Ascending aorta (tissue), 2 donors: ENCODE measurements at regions not wholly inside any gene's neighbourhood (a gene's known extent, or its start where the extent isn't known, plus 50 kb on each side); places are given as distances from the start of the nearest gene placed in this dataset.

Experiments
- DNase-seq, 2 donors: peaks; one replicate each; pipeline ENCODE4 v3.0.0-alpha.2; 2019; ENCODE audit warnings: low spot score in 2 of 2
- H3K27ac ChIP-seq, 2 donors: fragments of 200-600 bp; sonication (generic); one replicate each; pipeline ENCODE4 v1.5.1; 2016 to 2017; ENCODE audit warnings: mild to moderate bottlenecking in 1 of 2
- H3K27me3 ChIP-seq: fragments of 200-600 bp; sonication (generic); one replicate; pipeline ENCODE4 v1.5.1; 2017
- H3K36me3 ChIP-seq, 2 donors: fragments of 200-600 bp; sonication (generic); one replicate each; pipeline ENCODE4 v1.5.1; 2016
- H3K4me1 ChIP-seq, 2 donors: fragments of 200-600 bp; sonication (generic); one replicate each; pipeline ENCODE4 v1.5.1; 2016 to 2017; ENCODE audit warnings: mild to moderate bottlenecking in 1 of 2
- H3K4me3 ChIP-seq, 2 donors: fragments of 200-600 bp; sonication (generic); one replicate each; pipeline ENCODE4 v1.5.1; 2016 to 2017; ENCODE audit warnings: mild to moderate bottlenecking in 1 of 2
- H3K9me3 ChIP-seq, 2 donors: fragments of 200-600 bp; sonication (generic); one replicate each; pipeline ENCODE4 v1.5.1; 2016
- intact Hi-C: fragments of 100-400 bp; cut with DNase I; formaldehyde crosslinking; loops from one replicate; pipeline ENCODE4 v1.15.1; 2023
- TF ChIP-seq, protein P1 (sequence below), 3 experiments: fragments of 200-600 bp in 2 of 3; fragments of 450-650 bp in 1 of 3; sonication (generic) in 2 of 3; IDR thresholded peaks; one replicate each; pipeline ENCODE4 v1.5.1; 2016 to 2019; ENCODE audit warnings: antibody characterized with exemption in 3 of 3, mild to moderate bottlenecking in 1 of 3, moderate library complexity in 1 of 3

DNA sequence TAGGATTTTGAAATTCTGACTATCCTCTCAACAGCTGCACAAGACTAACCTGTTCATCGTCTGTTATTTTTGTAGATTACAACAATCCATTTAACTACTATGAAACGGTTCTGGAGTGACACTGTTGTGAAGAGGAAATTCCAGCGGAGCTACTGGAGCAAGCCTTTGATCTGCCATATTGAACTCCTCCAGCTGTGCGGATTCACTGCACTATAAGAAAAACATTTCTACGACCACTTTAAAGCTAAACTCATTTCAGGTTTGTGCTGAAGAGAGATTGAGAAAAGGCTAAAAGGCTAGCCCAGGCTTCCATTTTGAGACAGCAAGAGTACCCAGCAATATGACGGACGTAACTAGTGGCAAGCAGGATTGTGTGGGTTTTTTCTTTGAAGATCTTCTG lies 104.9 kb upstream of the ANKH start:
- no peak for DNase-seq
- Histone ChIP-seq H3K27me3 (no peaks in the 10 kb centered on the region), H3K9me3 (no peaks in the 10 kb centered on the region), H3K4me3 (no peak overlapping the region), H3K36me3 (no peaks in the 10 kb centered on the region), H3K27ac (no peak overlapping the region), H3K4me1 (no peaks in the 10 kb centered on the region)
- intact Hi-C loops = no loop called here
- TF ChIP-seq, protein P1, sequence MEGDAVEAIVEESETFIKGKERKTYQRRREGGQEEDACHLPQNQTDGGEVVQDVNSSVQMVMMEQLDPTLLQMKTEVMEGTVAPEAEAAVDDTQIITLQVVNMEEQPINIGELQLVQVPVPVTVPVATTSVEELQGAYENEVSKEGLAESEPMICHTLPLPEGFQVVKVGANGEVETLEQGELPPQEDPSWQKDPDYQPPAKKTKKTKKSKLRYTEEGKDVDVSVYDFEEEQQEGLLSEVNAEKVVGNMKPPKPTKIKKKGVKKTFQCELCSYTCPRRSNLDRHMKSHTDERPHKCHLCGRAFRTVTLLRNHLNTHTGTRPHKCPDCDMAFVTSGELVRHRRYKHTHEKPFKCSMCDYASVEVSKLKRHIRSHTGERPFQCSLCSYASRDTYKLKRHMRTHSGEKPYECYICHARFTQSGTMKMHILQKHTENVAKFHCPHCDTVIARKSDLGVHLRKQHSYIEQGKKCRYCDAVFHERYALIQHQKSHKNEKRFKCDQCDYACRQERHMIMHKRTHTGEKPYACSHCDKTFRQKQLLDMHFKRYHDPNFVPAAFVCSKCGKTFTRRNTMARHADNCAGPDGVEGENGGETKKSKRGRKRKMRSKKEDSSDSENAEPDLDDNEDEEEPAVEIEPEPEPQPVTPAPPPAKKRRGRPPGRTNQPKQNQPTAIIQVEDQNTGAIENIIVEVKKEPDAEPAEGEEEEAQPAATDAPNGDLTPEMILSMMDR (IDR thresholded peaks at IDR 0.05) = no peak

DNA sequence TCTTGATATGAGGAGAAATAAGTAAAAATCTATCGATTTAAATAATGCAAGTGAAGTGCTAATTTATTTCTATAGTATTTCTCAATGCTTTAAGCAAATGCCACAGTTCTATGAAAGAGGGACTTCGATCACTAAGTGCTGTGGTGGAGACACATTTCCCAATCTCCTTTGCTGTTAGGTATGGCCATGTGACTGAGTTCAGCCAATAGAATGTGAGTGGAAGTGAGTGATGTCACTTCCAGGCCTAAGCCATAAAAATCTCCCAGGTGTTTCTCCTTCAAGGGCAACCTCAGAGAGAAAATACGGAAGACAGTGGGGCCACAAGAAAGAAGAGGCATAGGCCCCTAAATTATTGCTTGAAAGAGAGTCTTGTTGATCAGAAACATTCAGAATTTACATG lies 100.3 kb upstream of the ANKH start:
- DNase-seq = no peak
- Histone ChIP-seq H3K9me3 (no peaks in the 10 kb centered on the region), H3K27me3 (no peaks in the 10 kb centered on the region), H3K4me3 (no peak overlapping the region), H3K36me3 (no peaks in the 10 kb centered on the region), H3K27ac (no peak overlapping the region), H3K4me1 (no peaks in the 10 kb centered on the region)
- intact Hi-C loops = no loop called here
- TF ChIP-seq, protein P1 (IDR thresholded peaks at IDR 0.05) = no peak

DNA sequence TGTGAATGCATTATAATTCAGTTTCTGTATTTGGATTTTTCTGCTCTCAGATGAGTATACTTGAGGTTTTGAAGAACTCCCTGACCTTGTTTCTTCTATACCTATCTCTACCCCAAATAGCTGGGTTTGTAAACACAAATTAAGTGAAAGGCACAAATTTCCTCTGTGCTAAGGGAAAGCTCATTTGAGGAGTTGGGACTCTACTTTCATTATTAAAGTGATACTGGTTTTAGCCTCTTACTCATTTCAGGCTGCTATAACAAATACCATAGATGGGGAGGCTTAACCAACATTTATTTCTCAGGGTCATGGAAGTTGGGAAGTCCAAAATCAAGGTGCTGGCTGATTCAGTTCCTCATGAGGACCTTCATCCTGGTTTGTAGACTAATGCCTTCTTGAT lies 97.2 kb upstream of the ANKH start:
- H3K4me1 ChIP-seq = no peaks in the 10 kb centered on the region
- H3K9me3 ChIP-seq = no peaks in the 10 kb centered on the region
- no peaks in the 10 kb centered on the region for H3K27me3 ChIP-seq
- no peak for DNase-seq
- H3K4me3 ChIP-seq = no peak overlapping the region
- no peaks in the 10 kb centered on the region for H3K36me3 ChIP-seq
- intact Hi-C loops = no loop called here
- TF ChIP-seq, protein P1 (IDR thresholded peaks at IDR 0.05) = no peak
- no peak overlapping the region for H3K27ac ChIP-seq

DNA sequence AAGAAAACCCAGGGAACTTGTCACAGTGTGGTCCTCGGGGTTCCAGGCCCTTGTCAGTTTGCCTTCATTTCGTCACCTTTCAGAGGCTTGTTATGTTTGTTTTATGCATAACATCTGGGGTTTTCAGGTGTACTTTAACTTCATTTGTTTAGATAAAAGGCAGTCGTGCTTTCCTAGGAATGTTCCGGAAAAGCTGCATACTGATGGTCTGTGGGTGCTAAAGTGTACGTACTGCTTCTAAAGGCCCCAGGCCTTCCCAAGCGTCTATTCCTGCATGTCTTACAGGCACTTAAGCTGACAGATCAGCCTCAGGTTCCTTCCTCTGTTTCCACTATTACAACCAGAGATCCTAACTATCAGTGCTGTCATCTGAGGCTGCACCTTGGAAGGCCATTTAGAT lies 95.6 kb upstream of the ANKH start:
- intact Hi-C loops = no loop called here
- Histone ChIP-seq H3K9me3 (no peaks in the 10 kb centered on the region), H3K27ac (no peak overlapping the region), H3K27me3 (no peaks in the 10 kb centered on the region), H3K36me3 (no peaks in the 10 kb centered on the region), H3K4me3 (no peak overlapping the region), H3K4me1 (no peaks in the 10 kb centered on the region)
- DNase-seq = no peak
- TF ChIP-seq, protein P1 (IDR thresholded peaks at IDR 0.05) = no peak

GRCh38 chr5:14965815-14966214 lies 94.2 kb upstream of the ANKH start:
- TF ChIP-seq, protein P1 (IDR thresholded peaks at IDR 0.05) = no peak
- no peak overlapping the region for H3K27ac ChIP-seq
- no peaks in the 10 kb centered on the region for H3K4me1 ChIP-seq
- no peaks in the 10 kb centered on the region for H3K36me3 ChIP-seq
- DNase-seq = no peak
- intact Hi-C loops = no loop called here
- H3K4me3 ChIP-seq = no peak overlapping the region
- no peaks in the 10 kb centered on the region for H3K9me3 ChIP-seq
- H3K27me3 ChIP-seq = no peaks in the 10 kb centered on the region

DNA sequence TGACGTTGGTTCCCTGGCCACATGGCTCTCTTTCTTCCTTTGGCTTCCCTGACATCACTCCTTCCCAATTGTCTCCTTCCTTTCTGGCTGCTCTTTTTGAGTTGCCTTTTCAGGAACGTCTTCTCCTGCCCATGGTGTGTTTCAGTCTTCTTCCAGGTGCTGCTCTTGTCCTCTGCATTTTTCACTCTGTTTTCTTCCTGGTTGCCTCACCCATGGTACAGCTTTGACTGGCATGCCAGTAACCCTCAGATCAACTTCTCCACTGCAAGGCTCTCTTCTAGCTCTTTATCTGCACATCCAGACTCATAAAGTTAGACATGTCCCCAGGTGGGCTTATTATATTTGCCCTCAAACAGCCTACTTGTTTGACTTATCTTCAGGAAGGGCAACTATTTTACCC lies 91.0 kb upstream of the ANKH start:
- Histone ChIP-seq H3K9me3 (no peaks in the 10 kb centered on the region), H3K4me3 (no peak overlapping the region), H3K27ac (no peak overlapping the region), H3K4me1 (no peaks in the 10 kb centered on the region), H3K36me3 (no peaks in the 10 kb centered on the region), H3K27me3 (no peaks in the 10 kb centered on the region)
- intact Hi-C loops = no loop called here
- DNase-seq = no peak
- TF ChIP-seq, protein P1 (IDR thresholded peaks at IDR 0.05) = no peak
